IMR-90 (cell line): ENCODE measurements at regions not wholly inside any gene's neighbourhood (a gene's known extent, or its start where the extent isn't known, plus 50 kb on each side); places are given as distances from the start of the nearest gene placed in this dataset.

Source experiments
- ATAC-seq: fragments of 200-7000 bp; cut with Tn5 transposase; 2 replicates; pipeline ENCODE4 v1.9.1; 2020; ENCODE audit warnings: low read depth, mild to moderate bottlenecking, moderate library complexity
- BruUV-seq: library from RNA; stranded (reverse); fragments of 400-500 nt; replicated peaks from 2 replicates; lab custom pipeline; 2021; lab: Mats Ljungman, UMichigan
- CTCF ChIA-PET: fragments of 300-600 bp; formaldehyde crosslinking; extraction: SDS; loops from one replicate; lab custom pipeline; 2021; ENCODE audit warnings: antibody characterized with exemption; lab: Yijun Ruan, JAX
- POLR2A ChIA-PET: fragments of 300-600 bp; sonication (Branson Sonifier 250); formaldehyde crosslinking; loops from one replicate; lab custom pipeline; 2022; ENCODE audit warnings: antibody characterized with exemption; ENCODE audit not compliant: unreplicated experiment; lab: Charles Lee
- DNase-seq: peaks from one replicate; pipeline ENCODE4 v3.0.0; 2013
- H2AFZ ChIP-seq: replicated peaks from 2 replicates; pipeline ENCODE3; 2013; ENCODE audit warnings: low read length, mild to moderate bottlenecking; ENCODE audit not compliant: poor library complexity
- H2AK5ac ChIP-seq: 2 replicates; pipeline ENCODE4 v1.6.1; 2013; ENCODE audit warnings: low read depth, low read length, inconsistent platforms
- H2AK9ac ChIP-seq: replicated peaks from 2 replicates; pipeline ENCODE3; 2013; ENCODE audit warnings: mild to moderate bottlenecking, low read depth, low read length, moderate library complexity; ENCODE audit not compliant: poor library complexity
- H2BK120ac ChIP-seq: 2 replicates; pipeline ENCODE4 v1.6.1; 2013; ENCODE audit warnings: low read depth, low read length, inconsistent platforms
- H2BK15ac ChIP-seq: 3 replicates; pipeline ENCODE4 v1.6.1; 2013; ENCODE audit warnings: low read depth, low read length, inconsistent platforms
- H2BK20ac ChIP-seq: 2 replicates; pipeline ENCODE4 v1.6.1; 2013; ENCODE audit warnings: low read depth, mild to moderate bottlenecking, inconsistent platforms, low read length, moderate library complexity
- H2BK5ac ChIP-seq: 2 replicates; pipeline ENCODE4 v1.6.1; 2013; ENCODE audit warnings: mild to moderate bottlenecking, low read depth, low read length, inconsistent platforms; ENCODE audit not compliant: poor library complexity, severe bottlenecking
- H3K14ac ChIP-seq: replicated peaks from 2 replicates; pipeline ENCODE4 v1.6.1; 2013; ENCODE audit warnings: low read depth, low read length, inconsistent platforms
- H3K18ac ChIP-seq: 2 replicates; pipeline ENCODE4 v1.6.1; 2013; ENCODE audit warnings: low read depth, low read length, control low read depth
- H3K23ac ChIP-seq: 2 replicates; pipeline ENCODE4 v1.6.1; 2013; ENCODE audit warnings: low read depth, low read length, inconsistent platforms
- H3K27ac ChIP-seq: 2 replicates; pipeline ENCODE4 v1.5.1; 2013; ENCODE audit warnings: mild to moderate bottlenecking, control low read depth, low read length; ENCODE audit not compliant: insufficient read depth
- H3K27me3 ChIP-seq: 2 replicates; pipeline ENCODE4 v1.6.1; 2013; ENCODE audit warnings: low read length; ENCODE audit not compliant: control insufficient read depth, insufficient read depth
- H3K36me3 ChIP-seq: 2 replicates; pipeline ENCODE4 v1.6.1; 2013; ENCODE audit warnings: low read length, mixed read lengths; ENCODE audit not compliant: control insufficient read depth, insufficient read depth
- H3K4ac ChIP-seq: 2 replicates; pipeline ENCODE4 v1.6.1; 2013; ENCODE audit warnings: low read depth, low read length, inconsistent platforms
- H3K4me1 ChIP-seq: 2 replicates; pipeline ENCODE4 v1.6.1; 2013; ENCODE audit warnings: low read length, mixed read lengths; ENCODE audit not compliant: control insufficient read depth, insufficient read depth
- H3K4me2 ChIP-seq: 2 replicates; pipeline ENCODE4 v1.6.1; 2013; ENCODE audit warnings: low read depth, mild to moderate bottlenecking, control low read depth, low read length, moderate library complexity
- H3K4me3 ChIP-seq: 2 replicates; pipeline ENCODE4 v1.5.1; 2013; ENCODE audit warnings: low read depth, mild to moderate bottlenecking, control low read depth, low read length, moderate library complexity; ENCODE audit not compliant: insufficient read depth
- H3K56ac ChIP-seq: 2 replicates; pipeline ENCODE4 v1.6.1; 2013; ENCODE audit warnings: low read length, inconsistent platforms; ENCODE audit not compliant: insufficient read depth; ENCODE audit errors: extremely low read depth
- H3K79me1 ChIP-seq, 2 experiments: 2 replicates each; pipeline ENCODE4 v1.6.1; 2013; ENCODE audit warnings: low read length in 2 of 2, inconsistent platforms in 1 of 2, low read depth in 1 of 2
- H3K9ac ChIP-seq: 2 replicates; pipeline ENCODE4 v1.6.1; 2013; ENCODE audit warnings: low read depth, low read length, control low read depth
- H3K9me1 ChIP-seq: 2 replicates; pipeline ENCODE4 v1.6.1; 2013; ENCODE audit warnings: low read length, inconsistent platforms; ENCODE audit not compliant: insufficient read depth
- H3K9me3 ChIP-seq: 2 replicates; pipeline ENCODE4 v1.6.1; 2013; ENCODE audit warnings: low read length; ENCODE audit not compliant: control insufficient read depth, insufficient read depth
- H4K20me1 ChIP-seq: 2 replicates; pipeline ENCODE4 v1.6.1; 2013; ENCODE audit warnings: low read length, inconsistent platforms; ENCODE audit not compliant: insufficient read depth
- H4K5ac ChIP-seq: 2 replicates; pipeline ENCODE4 v1.6.1; 2013; ENCODE audit warnings: mild to moderate bottlenecking, low read depth, low read length, control low read depth
- H4K8ac ChIP-seq, 2 experiments: 2 replicates each; pipeline ENCODE4 v1.6.1; 2013; ENCODE audit warnings: low read depth in 2 of 2, low read length in 2 of 2, control low read depth in 1 of 2, inconsistent platforms in 1 of 2
- H4K91ac ChIP-seq: 2 replicates; pipeline ENCODE4 v1.6.1; 2013; ENCODE audit warnings: low read depth, low read length, inconsistent platforms; ENCODE audit not compliant: insufficient read depth
- CTCF ChIP-seq: conservative IDR thresholded peaks from 2 replicates; pipeline ENCODE4 v1.5.1; 2012; ENCODE audit warnings: mild to moderate bottlenecking, low read depth, low read length, improper control_type of control experiment
- ELK1 ChIP-seq: fragments of 150-350 bp; IDR thresholded peaks from 2 replicates; pipeline ENCODE4 v1.6.1; 2016; ENCODE audit warnings: low read depth, mild to moderate bottlenecking, low read length, moderate library complexity, borderline replicate concordance
- MAFK ChIP-seq: IDR thresholded peaks from 2 replicates; pipeline ENCODE4 v1.6.1; 2012; ENCODE audit warnings: low read depth, low read length, improper control_type of control experiment
- MAZ ChIP-seq: IDR thresholded peaks from 2 replicates; pipeline ENCODE4 v1.6.1; 2012; ENCODE audit warnings: low read depth, mild to moderate bottlenecking, low read length, improper control_type of control experiment, moderate library complexity, borderline replicate concordance
- MXI1 ChIP-seq: IDR thresholded peaks from 2 replicates; pipeline ENCODE4 v1.6.1; 2012; ENCODE audit warnings: low read depth, mild to moderate bottlenecking, low read length, moderate library complexity, borderline replicate concordance
- NFE2L2 ChIP-seq: fragments of 150-350 bp; IDR thresholded peaks from 2 replicates; pipeline ENCODE4 v1.6.1; 2016; ENCODE audit warnings: low read depth, mild to moderate bottlenecking, low read length
- POLR2A ChIP-seq: IDR thresholded peaks from 2 replicates; pipeline ENCODE4 v1.6.1; 2012; ENCODE audit warnings: mild to moderate bottlenecking, low read depth, low read length
- RCOR1 ChIP-seq: IDR thresholded peaks from 2 replicates; pipeline ENCODE4 v1.6.1; 2012; ENCODE audit warnings: mild to moderate bottlenecking, low read length, improper control_type of control experiment; ENCODE audit not compliant: insufficient replicate concordance
- RFX5 ChIP-seq: IDR thresholded peaks from 2 replicates; pipeline ENCODE4 v1.8.0; 2012; ENCODE audit warnings: low read depth, mild to moderate bottlenecking, low read length, moderate library complexity
- SMC3 ChIP-seq: fragments of 150-350 bp; IDR thresholded peaks from 2 replicates; pipeline ENCODE4 v1.6.1; 2016; ENCODE audit warnings: low read depth, mild to moderate bottlenecking, antibody characterized with exemption, low read length, moderate library complexity
- USF2 ChIP-seq: fragments of 150-350 bp; IDR thresholded peaks from 2 replicates; pipeline ENCODE4 v1.6.1; 2017; ENCODE audit warnings: mild to moderate bottlenecking, antibody characterized with exemption, low read length, low read depth
- WGBS, 2 experiments: methylation state at CpG; one replicate each; pipeline versions ENCODE4 v1.1.5 to v1.1.7; 2013; ENCODE audit warnings: missing lambda C conversion rate in 2 of 2; ENCODE audit not compliant: insufficient read length in 1 of 2; ENCODE audit errors: extremely low coverage in 2 of 2; 5-methylcytosine and 5-hydroxymethylcytosine counted together
- dilution Hi-C: fragments of 300-500 bp; cut with HindIII; formaldehyde crosslinking; loops from one replicate; pipeline ENCODE4 v1.14.3; 2018; ENCODE audit warnings: low sequenced_read_pairs; ENCODE audit not compliant: unreplicated experiment
- in situ Hi-C: fragments of 300-500 bp; cut with MboI; formaldehyde crosslinking; loops from 3 replicates; pipeline ENCODE4 v1.14.3; 2019; ENCODE audit warnings: low sequenced_read_pairs, inconsistent platforms, mixed read lengths
- intact Hi-C: fragments of 100-400 bp; cut with micrococcal nuclease; formaldehyde crosslinking; loops from 2 replicates; pipeline ENCODE4 v1.10.0; 2022

GRCh38 chr12:130266751-130267150 is 70.9 kb upstream of the PIWIL1 start:
- no peak overlapping the region for H3K18ac ChIP-seq
- POLR2A ChIA-PET, result no interaction called here
- no peaks in the 10 kb centered on the region for H3K4me1 ChIP-seq
- no peak overlapping the region for H4K91ac ChIP-seq
- intact Hi-C loops, result no loop called here
- H2AK9ac ChIP-seq, result no peak overlapping the region
- no peaks in the 10 kb centered on the region for H3K36me3 ChIP-seq
- CTCF ChIA-PET, result no interaction called here
- H3K79me1 ChIP-seq, result no peaks in the 10 kb centered on the region
- TF ChIP-seq MAZ, result no peak
- TF ChIP-seq RFX5, result no peak
- TF ChIP-seq NFE2L2, result no peak
- no peak for TF ChIP-seq SMC3
- no peak for TF ChIP-seq USF2
- no peak for TF ChIP-seq MXI1
- no peak for TF ChIP-seq MAFK
- TF ChIP-seq CTCF, result no peak
- TF ChIP-seq ELK1, result no peak
- no peak for TF ChIP-seq POLR2A
- no peak for TF ChIP-seq RCOR1
- H3K9ac ChIP-seq, result no peak overlapping the region
- ATAC-seq (no peak), DNase-seq (no peak)
- dilution Hi-C loops, result no loop called here
- WGBS, 2 experiments, result 0% methylated on average over 2 of the region's 11 CpGs; no CpG with 5 or more reads in 1 of the 2 experiments
- H4K5ac ChIP-seq, result no peak overlapping the region
- H3K4me2 ChIP-seq, result no peak overlapping the region
- in situ Hi-C loops, result no loop called here
- H3K14ac ChIP-seq, result no peak overlapping the region
- no peak overlapping the region for H2BK5ac ChIP-seq
- no peak overlapping the region for H3K56ac ChIP-seq
- no peak overlapping the region for H3K23ac ChIP-seq
- no peaks in the 10 kb centered on the region for H3K9me1 ChIP-seq
- H3K27me3 ChIP-seq, result no peaks in the 10 kb centered on the region
- no peak overlapping the region for H2BK15ac ChIP-seq
- no peak overlapping the region for H2BK20ac ChIP-seq
- H4K8ac ChIP-seq, result no peak overlapping the region
- no peak overlapping the region for H3K4ac ChIP-seq
- H4K20me1 ChIP-seq, result no peaks in the 10 kb centered on the region
- no peak overlapping the region for H2AK5ac ChIP-seq
- H3K9me3 ChIP-seq, result peaks cover 25% of the 10 kb centered on the region
- no peak overlapping the region for H2BK120ac ChIP-seq
- BruUV-seq, result no TSS peak
- H2AFZ ChIP-seq, result no peak overlapping the region
- no peak overlapping the region for H3K27ac ChIP-seq
- no peak overlapping the region for H3K4me3 ChIP-seq
